ENCODE measurements at regions not wholly inside any gene's neighbourhood (a gene's known extent, or its start where the extent isn't known, plus 50 kb on each side); places are given as distances from the start of the nearest gene placed in this dataset.

- TF ChIP-seq CTCF (IDR thresholded peaks at IDR 0.05), result no peak
- no peak for TF ChIP-seq POLR2A (IDR thresholded peaks at IDR 0.05)
Observed at GRCh38 chr2:81195017-81195773, 890.6 kb upstream of the LRRTM1 start.
